NCI-H1048 (cell line): ENCODE measurements at regions not wholly inside any gene's neighbourhood (a gene's known extent, or its start where the extent isn't known, plus 50 kb on each side); places are given as distances from the start of the nearest gene placed in this dataset.
A peak's percentile ranks its signal among the peaks of the same experiment; 100 is the strongest.

Source experiments
- DNase-seq: peaks from one replicate; lab custom pipeline; 2025; lab: John Stamatoyannopoulos, UW

DNA sequence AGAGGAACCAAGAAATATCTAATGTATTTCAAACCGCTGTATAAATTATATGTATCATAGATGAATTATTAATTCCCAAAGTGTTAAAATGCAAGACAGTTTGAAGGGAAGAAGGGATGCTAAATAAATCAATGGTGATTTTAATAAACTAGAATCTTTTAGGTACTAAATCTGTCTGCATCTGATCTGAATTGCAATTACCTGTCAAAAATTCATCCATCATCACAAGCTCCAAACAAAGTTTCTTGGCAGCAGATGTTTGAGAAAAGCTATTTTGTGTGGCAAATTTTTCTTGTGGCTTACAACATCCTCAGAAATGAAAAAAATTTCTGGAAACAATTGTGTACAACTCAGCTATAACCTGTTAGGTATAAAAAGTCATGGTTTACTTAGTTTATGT lies 816.0 kb upstream of the NDST4 start:
- DNase-seq, result no peak

DNA sequence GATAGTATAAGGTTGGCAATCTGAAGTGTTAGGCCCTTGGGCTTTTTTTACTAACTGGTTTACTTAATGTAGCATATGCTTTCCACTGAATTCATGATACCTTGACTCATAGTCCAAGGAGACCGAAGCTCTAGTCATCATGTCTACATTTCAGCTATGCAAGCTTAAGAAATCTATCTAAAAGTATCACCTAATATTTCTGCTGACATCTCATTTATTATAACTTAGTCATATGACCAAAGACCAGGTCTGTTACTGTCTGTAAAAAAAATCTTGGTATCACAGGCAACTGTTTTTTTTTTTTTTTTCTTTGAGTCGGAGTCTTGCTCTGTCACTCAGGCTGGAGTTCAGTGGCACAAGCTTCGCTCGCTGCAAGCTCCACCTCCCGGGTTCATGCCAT lies 814.0 kb upstream of the NDST4 start:
- no peak for DNase-seq

DNA sequence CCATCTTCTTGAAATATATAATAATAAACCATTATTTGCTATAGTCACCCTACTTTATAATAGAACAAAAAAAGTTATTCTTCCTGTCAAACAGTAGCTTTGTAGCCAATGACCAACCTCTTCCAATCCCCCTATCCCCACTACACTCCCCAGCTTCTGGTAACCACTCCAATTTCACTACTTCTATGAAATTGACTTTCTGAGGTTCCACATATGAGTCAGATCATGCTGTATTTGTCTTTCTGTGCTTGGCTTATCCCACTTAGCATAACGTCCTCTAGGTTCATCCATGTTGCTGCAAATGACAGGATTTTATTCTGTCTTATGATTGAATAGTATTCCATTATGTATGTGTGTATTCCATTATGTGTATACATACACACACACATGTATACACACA lies 809.7 kb upstream of the NDST4 start:
- DNase-seq, result no peak

DNA sequence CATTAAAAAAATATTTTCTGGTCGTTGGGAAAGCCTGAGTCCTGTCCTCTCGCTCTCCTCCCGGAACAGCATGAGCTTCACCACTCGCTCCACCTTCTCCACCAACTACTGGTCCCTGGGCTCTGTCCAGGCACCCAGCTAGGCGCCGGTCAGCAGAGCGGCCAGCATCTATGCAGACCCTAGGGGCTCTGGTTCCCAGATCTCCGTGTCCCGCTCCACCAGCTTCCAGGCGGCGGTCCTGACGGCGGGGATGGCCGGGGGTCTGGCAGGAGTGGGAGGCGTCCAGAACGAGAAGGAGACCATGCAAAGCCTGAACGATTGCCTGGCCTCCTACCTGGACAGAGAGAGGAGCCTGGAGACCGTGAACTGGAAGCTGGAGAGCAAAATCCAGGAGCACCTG lies 807.2 kb upstream of the NDST4 start:
- DNase-seq, result no peak

DNA sequence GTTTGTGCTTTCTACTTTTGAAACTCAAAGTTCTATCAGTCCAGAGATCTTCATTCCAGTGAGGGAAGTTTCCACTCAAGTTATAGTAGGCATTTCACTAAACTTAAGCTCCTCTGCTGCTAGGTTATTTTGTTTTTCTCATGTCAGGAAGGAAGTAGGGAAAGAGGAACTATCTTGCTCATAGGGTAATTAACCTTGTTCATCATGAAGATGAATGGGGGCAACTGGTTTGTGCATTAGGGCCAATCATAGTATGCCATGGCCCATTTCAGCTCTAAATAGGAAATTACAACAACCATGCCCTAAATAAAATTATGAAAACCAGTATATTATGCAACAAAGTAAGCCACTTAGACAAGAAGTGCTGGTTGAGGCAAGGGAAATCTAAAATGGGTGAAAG lies 804.7 kb upstream of the NDST4 start:
- no peak for DNase-seq

DNA sequence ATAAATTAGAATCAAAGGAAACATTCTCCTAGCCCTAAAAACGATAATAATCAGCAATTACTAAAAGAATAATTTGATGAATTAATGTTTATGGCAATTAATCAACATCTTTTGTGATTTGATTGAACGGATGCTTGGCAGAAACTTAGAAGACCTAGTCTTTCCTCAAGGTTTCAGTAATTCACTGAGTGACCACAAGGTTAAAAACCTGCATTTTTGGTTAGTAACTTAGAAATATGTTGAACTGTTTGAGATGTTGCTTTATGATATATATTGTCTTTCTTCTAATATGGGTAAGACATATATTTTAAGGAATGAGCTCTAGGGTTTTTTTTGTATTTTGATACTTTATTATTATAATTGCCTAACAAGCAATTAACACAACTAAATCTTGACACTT lies 793.0 kb upstream of the NDST4 start:
- no peak for DNase-seq

DNA sequence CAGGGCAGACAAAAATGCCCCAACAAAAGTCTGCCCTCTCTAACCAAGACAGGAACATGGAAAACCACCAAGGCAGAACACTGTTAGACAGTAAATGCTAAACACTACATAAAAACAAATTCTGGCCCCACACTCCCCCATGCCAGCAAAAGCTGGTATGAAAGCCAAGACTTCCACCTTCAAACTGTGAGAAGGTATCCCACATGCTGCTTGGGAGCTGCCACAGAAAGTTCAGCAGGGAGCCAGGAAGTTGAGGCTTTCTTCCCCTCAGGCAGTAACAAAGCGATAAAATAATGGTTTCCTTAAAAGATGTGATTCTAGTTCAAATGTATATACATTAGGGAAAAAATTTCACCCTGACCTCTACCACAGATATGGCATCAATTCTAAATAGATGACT lies 770.4 kb upstream of the NDST4 start:
- DNase-seq, result no peak

DNA sequence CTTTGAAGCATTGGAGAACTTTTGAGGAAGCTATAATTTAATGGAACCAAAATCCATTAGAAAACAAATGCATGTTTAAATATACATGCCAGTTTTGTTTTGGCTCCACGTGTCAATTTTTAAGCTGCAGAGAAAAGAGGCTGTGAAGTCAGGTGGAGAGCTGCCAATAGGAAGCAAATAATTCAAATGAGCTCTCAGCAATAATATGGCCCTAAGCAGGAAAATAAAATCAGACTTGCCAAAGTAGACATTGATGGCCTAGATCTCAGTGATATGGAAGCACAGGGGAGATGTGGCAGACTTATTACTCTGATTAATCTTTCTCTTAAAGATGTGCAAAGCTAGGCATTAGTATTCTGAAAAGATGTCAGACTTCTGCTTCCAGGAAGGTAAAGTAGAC lies 769.8 kb upstream of the NDST4 start:
- DNase-seq, result no peak

DNA sequence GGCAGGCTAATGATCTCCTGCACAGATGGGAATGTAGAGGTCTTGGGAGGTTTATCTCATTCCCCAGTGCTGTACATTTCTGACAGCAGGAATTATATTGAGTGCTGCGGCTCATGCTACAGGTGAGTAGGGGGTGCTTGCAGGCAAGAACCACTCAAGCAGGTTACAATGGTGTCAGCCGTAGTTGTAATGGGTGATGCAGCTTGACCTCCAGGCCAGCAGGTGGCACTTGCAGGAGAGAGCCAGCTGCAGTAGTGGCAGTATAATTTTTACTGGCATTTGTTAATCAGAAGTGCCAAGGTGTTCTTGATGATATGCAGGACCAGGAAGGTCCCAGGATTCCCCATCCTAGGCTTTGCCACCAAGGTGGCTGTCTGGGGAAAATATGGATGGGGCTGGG lies 759.6 kb upstream of the NDST4 start:
- DNase-seq, result no peak

DNA sequence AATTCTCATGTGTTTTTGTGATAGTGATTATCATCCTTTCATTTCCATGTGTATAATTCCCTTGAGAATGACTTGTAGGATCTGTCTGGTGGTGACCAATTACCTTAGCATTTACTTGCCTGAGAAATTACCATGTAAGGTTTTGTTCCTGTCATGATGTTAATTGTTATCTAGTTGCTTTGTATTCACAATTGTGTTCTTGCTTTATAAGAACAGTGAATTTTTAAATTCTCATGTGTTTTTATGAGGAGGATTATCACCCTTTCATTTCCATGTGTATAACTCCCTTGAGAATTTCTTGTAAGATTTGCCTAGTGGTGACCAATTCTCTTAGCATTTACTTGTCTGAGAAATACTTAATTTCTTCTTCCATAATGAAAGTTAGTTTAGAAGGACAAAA lies 758.2 kb upstream of the NDST4 start:
- DNase-seq, result no peak

DNA sequence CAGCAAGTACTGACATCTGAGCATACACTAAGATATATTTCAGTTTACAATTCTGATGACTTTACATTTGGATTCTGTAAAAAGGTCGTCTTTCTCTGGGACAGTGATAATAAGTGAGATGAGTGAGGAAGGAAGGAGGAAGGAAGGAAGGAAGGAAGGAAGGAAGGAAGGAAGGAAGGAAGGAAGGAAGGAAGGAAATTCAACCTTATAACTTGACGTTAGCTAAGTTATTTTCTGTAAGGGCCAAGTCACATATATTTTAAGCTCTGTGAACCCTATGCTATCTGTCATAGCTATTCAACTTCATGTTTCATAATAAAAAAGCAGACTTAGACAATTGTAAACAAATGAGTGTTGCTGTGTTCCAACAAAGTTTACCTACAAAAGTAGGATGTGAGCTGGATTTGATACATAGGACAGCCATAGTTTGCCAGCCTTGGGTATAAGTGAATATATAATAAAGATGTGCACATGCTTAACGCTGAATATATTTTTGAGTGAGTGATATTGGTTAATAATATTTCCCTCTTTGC lies 753.0 kb upstream of the NDST4 start:
- no peak for DNase-seq

DNA sequence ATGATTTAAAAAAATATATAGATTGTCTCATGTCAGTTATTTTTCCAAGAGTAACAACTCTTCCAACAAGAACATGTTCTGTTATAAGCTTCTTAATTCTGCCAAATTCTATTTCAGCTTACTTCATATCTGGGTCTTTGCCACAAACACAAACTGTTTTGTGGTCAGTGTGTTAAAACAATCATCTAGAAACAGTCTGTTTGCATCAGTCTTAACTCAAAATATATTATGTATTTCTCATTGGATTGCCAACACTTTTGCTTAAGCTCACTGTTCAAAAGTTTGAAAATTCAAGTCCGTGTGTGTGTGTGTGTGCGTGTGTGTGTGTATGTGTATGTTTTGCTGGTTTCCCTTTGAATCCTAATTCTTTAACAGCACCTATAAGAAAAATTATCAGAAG lies 752.3 kb upstream of the NDST4 start:
- no peak for DNase-seq

DNA sequence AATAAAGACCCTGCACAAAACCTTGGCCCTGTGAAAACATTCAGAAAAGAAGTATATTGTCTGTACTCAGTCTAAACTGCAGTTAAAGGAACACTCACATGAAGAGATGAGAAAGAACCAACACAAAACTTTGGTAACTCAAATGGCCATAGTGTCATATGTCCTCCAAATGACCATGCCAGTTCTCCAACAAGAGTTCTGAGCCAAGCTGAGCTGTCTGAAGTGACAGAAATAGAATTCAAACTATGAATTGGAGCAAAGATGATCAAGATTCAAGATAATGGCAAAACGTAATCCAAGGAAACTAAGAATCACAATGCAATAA lies 739.3 kb upstream of the NDST4 start:
- DNase-seq, result no peak

DNA sequence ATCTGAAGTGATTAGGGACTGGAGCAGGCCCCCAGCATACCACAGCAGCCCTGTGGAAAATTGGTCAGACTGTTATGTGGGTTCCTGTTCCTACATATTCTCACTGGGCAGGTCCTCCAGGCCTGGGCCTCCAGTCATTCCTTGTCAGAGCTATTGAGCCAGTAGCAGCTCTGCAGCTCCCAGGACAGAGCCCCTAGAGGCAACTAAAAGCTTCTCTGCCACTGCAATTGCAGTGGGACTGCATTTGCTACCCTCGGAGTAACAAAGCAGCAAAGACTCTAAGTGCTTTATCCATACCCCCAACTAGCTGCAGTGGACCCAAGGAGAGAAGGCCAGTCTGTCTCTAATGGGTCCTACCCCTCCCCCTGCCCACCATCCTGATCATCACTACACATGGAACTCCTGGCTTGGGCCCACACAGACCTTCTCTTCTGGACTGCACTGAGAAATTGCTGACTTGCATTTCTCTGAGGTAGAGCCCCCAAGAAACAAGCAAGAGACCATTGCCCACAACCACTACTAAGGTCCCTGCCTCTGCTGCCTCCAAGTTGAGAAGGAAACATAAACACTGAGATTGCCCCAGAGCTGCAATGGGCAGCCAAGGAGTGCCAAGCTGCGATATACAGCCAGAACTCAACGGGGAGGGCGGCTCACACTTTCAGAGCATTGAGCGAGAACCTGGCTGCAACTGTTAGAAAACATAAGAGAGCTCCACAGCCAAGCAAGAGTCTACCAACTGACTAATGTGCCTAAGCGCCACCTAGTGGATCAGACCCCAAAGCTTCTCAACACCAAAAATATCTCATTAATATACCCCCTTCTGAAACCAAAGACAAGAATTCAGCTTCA lies 738.7 kb upstream of the NDST4 start:
- DNase-seq, result peak; percentile 53

DNA sequence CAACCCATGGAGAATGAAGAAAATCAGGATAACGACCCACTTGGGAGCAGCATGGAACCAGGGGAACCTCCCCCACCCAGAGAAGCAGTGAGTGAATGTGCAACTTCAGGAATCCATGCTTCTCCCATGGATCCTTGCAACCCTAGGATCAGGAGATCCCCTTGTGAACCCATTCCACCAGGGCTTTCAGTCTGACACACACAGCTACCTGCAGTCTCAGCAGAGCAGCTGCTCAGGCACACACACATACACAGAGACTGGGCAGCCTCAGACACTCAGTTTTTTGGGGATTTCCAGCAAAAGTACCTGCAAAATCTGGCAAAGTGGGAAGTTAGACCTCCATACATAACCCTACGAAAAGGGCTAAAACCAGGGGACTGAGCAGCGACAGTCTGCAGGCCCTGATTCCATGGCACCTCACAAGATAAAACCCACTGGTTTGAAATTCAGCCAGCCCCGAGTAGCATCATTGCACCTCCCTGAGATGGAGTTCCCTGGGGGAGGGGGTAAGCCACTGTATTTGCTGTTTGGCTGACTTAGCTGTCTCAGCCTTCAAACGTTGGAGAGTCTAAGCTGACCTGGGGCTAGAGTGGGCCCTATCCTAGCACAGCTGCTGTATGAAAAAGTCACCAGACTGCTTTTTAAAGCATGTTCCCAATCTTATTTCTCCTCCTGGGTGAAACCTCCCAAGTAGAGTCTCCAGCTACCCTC lies 737.5 kb upstream of the NDST4 start:
- DNase-seq, result no peak

DNA sequence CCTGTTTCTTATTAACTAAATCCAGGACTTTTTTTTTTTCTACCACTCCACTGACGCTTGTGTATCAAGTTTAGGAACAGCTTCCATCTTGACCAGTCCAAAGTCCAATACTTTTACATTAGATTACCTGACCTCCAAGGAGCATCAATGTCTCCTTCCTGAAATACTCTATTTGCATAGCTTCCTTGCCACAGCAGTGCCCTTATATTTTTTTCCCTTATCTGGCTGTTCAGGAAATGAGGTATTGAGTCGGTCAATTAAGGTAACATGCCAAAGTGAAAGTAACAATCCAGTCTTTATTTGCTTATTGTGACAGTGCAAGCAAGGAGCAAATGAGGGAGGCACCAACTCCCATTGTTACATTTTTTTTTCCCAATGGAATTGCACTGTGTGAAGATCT lies 730.8 kb upstream of the NDST4 start:
- DNase-seq, result no peak

DNA sequence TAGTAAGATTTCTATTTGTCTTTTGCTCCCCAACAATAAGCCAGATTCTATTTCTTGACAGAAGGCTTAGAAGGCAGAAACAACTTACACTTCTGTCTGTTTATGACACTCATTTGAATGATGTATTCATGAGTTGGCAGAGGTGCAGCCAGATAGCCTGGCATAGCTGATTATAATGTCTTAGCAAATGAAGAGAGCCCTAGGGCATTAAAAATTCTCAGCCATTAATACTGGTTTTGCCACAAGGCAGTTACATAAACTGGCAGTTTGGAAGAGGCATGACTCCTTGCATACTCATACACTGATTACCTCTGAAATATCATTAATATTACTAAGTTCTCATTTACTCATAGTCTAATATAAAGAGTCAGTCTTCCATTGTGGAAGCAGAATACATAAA lies 728.5 kb upstream of the NDST4 start:
- DNase-seq, result peak; percentile 26

DNA sequence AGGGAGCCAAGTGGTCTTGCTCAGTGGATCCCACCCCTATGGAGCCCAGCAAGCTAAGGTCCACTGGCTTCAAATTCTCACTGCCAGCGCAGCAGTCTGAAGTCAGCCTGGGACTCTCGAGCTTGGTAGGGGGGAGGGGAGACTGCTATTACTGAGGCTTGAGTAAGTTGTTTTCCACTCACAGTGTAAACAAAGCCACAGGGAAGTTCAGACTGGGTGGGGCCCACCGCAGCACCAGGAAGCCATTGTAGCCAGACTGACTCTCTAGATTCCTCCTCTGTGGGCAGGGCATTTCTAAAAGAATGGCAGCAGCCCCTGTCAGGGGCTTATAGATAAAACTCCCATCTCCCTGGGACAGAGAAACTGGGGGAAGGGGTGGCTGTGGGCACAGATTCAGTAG lies 721.0 kb upstream of the NDST4 start:
- no peak for DNase-seq

DNA sequence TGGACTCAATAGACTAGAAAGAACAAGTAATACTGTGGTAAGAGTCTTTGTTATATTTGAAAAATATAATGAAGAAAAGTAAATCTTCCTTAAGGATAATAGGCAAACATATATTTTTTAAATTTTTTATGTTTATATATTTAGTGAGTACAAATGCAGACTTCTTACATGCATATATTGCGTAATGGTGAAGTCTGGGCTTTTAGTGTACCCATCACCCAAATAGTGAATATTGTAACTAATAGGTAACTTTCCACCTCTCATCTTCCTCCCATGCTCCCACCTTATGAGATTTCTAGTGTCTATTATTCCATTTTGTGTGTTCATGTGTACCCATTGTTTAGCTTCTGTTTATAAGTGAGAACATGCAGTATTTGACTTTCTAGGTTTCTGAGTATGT lies 711.2 kb upstream of the NDST4 start:
- DNase-seq, result no peak

DNA sequence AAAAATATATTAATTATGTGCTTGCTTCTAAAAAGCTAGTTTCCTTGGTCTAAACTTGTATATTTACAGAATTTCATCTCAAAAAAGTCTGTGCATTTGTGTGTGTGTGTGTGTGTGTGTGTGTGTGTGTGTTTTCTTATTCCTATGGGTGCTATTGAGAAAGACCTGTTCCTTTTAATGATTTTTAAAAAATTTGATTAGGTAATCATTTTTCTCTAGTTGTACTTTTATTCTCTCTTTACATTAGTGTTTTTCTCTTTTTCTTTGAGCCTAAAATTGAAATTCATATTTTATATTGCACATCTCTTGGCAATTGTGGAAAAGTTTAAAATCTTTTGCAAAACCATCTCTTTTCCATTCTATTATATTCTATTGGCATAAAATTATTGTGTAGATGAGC lies 690.4 kb upstream of the NDST4 start:
- DNase-seq, result no peak

DNA sequence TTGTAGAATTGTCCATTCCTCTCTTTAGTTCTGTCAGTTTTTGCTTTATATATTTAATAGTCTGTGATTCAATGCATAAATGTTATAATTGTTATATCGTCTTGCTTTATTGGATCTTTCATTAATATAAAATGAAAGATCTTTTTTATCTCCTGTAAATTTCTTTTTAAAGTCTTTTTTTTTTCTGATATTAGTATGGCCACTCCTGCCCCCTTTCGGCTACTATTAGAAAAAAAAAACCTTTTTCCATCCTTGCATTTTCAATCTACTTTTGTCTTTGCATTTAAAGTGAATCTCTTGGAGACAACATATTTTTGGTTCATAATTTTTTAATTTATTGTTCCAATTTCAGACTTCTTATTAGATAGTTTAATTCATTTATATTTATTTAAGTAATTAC lies 677.4 kb upstream of the NDST4 start:
- DNase-seq, result no peak

DNA sequence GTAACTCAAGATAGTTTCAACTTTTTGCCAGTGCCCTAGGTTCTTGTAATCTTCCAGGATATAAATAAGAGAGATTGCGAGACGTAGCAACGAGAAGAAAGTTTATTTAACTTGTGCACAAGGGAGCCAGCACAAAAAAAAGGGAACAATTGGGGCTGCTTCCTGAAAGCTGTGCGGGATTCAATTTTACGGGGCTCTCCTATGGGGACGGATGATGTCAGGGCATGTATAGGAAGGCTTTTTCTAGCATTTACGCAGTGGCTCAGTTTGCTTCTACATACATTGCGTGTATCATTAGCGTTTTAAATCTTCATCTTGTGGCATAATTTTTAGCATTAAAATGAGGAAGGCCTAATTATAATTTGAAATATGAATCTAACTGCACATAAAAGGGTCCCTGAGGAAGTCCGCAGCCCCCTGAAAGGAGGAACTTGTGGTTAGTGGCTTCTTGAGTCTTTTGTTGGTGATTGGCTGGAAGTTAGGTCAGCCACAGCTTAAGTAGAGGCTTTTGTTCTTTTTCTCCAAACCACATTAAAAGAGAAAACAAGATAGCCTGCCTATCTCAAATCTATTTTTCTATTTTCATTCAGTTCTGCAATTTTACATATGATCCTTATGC lies 668.2 kb upstream of the NDST4 start:
- DNase-seq, result no peak

DNA sequence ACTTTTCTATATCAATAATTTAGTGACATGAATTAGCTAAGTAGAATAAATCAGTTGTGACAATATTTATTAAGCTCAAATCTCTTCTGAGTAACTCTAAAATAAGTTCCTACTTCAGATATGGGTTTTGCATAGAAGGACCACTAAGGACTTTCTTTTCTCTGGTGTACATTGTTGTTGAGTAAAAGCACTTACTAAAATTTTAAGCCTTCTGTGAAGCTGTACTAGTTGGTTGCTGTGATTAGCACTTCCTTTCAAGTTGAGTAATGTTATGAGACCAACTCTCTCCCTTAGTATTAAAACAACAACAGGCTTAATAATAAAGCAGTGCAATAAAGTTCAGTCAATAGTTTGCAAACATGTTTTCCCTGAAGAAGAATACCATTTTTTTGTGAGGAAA lies 667.4 kb upstream of the NDST4 start:
- DNase-seq, result no peak
